Epithelial cell of prostate (primary cell): ENCODE measurements at regions not wholly inside any gene's neighbourhood (a gene's known extent, or its start where the extent isn't known, plus 50 kb on each side); places are given as distances from the start of the nearest gene placed in this dataset.
"Not testable (repeated sequence)": the region's sequence is repeated elsewhere in the genome, so short reads cannot be mapped to it uniquely, and the experiment has no call there.

Source experiments
- DNase-seq: peaks from one replicate; pipeline ENCODE4 v3.0.0-alpha.2; 2011; ENCODE audit warnings: low read depth, low spot score
- H3K27ac ChIP-seq: fragments of 450-650 bp; 2 replicates; pipeline ENCODE4 v1.5.1; 2017; ENCODE audit warnings: mild to moderate bottlenecking

- no peak overlapping the region for H3K27ac ChIP-seq
- no peak for DNase-seq
These were observed 269.5 kb upstream of the FOXF1 start for GRCh38 chr16:86240716-86241363.

- no peak for DNase-seq
- H3K27ac ChIP-seq = no peak overlapping the region
These were observed 268.6 kb upstream of the FOXF1 start for GRCh38 chr16:86241681-86242080.

GRCh38 chr16:86242244-86243122 is 267.8 kb upstream of the FOXF1 start:
- H3K27ac ChIP-seq = no peak overlapping the region
- no peak for DNase-seq

GRCh38 chr16:86243123-86243473 is 267.2 kb upstream of the FOXF1 start:
- DNase-seq = no peak
- H3K27ac ChIP-seq = no peak overlapping the region

GRCh38 chr16:86243571-86244154 is 266.7 kb upstream of the FOXF1 start:
- DNase-seq = no peak
- no peak overlapping the region for H3K27ac ChIP-seq

- no peak for DNase-seq
These were observed 266.2 kb upstream of the FOXF1 start for GRCh38 chr16:86244158-86244557.

GRCh38 chr16:86244936-86245335 is 265.4 kb upstream of the FOXF1 start:
- no peak overlapping the region for H3K27ac ChIP-seq
- DNase-seq = no peak

More at GRCh38 chr16:86244158-86244557, 266.2 kb upstream of the FOXF1 start:
- H3K27ac ChIP-seq = no peak overlapping the region

- DNase-seq = no peak
- H3K27ac ChIP-seq = no peak overlapping the region
These were observed 265.0 kb upstream of the FOXF1 start for GRCh38 chr16:86245351-86245750.

GRCh38 chr16:86245895-86246294 is 264.4 kb upstream of the FOXF1 start:
- no peak overlapping the region for H3K27ac ChIP-seq
- no peak for DNase-seq

GRCh38 chr16:86248310-86248905 is 261.9 kb upstream of the FOXF1 start:
- H3K27ac ChIP-seq = no peak overlapping the region

GRCh38 chr16:86249631-86250030 is 260.7 kb upstream of the FOXF1 start:
- no peak for DNase-seq
- H3K27ac ChIP-seq = no peak overlapping the region

More at GRCh38 chr16:86248310-86248905, 261.9 kb upstream of the FOXF1 start:
- DNase-seq = no peak

- DNase-seq = no peak
- H3K27ac ChIP-seq = no peak overlapping the region
These were observed 258.6 kb upstream of the FOXF1 start for GRCh38 chr16:86251682-86252081.

GRCh38 chr16:86252596-86252995 is 257.7 kb upstream of the FOXF1 start:
- DNase-seq = no peak
- no peak overlapping the region for H3K27ac ChIP-seq

- H3K27ac ChIP-seq = no peak overlapping the region
- DNase-seq = no peak
These were observed 254.4 kb upstream of the FOXF1 start for GRCh38 chr16:86255966-86256365.

- no peak for DNase-seq
- H3K27ac ChIP-seq = no peak overlapping the region
These were observed 253.3 kb upstream of the FOXF1 start for GRCh38 chr16:86256995-86257394.

GRCh38 chr16:86257546-86257945 is 252.8 kb upstream of the FOXF1 start:
- no peak overlapping the region for H3K27ac ChIP-seq
- no peak for DNase-seq

GRCh38 chr16:86258713-86259112 is 251.6 kb upstream of the FOXF1 start:
- DNase-seq = no peak
- H3K27ac ChIP-seq = no peak overlapping the region

- DNase-seq = no peak
- H3K27ac ChIP-seq = no peak overlapping the region
These were observed 250.8 kb upstream of the FOXF1 start for GRCh38 chr16:86259499-86259898.

GRCh38 chr16:86261379-86261778 is 248.9 kb upstream of the FOXF1 start:
- no peak for DNase-seq
- H3K27ac ChIP-seq = no peak overlapping the region

GRCh38 chr16:86267657-86268056 is 242.7 kb upstream of the FOXF1 start:
- H3K27ac ChIP-seq, DNase-seq: not testable (repeated sequence)

GRCh38 chr16:86270696-86271095 is 239.6 kb upstream of the FOXF1 start:
- H3K27ac ChIP-seq = no peak overlapping the region
- DNase-seq = no peak
